GM12878 (cell line): ENCODE measurements at regions not wholly inside any gene's neighbourhood (a gene's known extent, or its start where the extent isn't known, plus 50 kb on each side); places are given as distances from the start of the nearest gene placed in this dataset.

Source experiments
- ATAC-seq: fragments of 200-7000 bp; cut with Tn5 transposase; 3 replicates; pipeline ENCODE4 v1.9.1; 2020; ENCODE audit warnings: mild to moderate bottlenecking, moderate library complexity
- BruUV-seq: library from RNA; stranded (reverse); fragments of 400-500 nt; replicated peaks from 2 replicates; lab custom pipeline; 2021; lab: Mats Ljungman, UMichigan
- CTCF ChIA-PET: fragments of 300-600 bp; sonication (Branson Sonifier 250); formaldehyde crosslinking; extraction: SDS; loops from one replicate; lab custom pipeline; 2021; ENCODE audit warnings: inconsistent platforms; lab: Yijun Ruan, JAX
- POLR2A ChIA-PET: fragments of 350-600 bp; formaldehyde crosslinking; extraction: SDS; loops from one replicate; lab custom pipeline; 2021; ENCODE audit warnings: inconsistent platforms; lab: Charles Lee
- RAD21 ChIA-PET: fragments of 300-600 bp; sonication (Branson Sonifier 250); formaldehyde crosslinking; loops from one replicate; lab custom pipeline; 2023; ENCODE audit warnings: antibody characterized with exemption; ENCODE audit not compliant: unreplicated experiment; lab: Charles Lee
- SMC1A ChIA-PET: fragments of 300-600 bp; sonication (Branson Sonifier 250); formaldehyde crosslinking; loops from one replicate; lab custom pipeline; 2023; ENCODE audit not compliant: unreplicated experiment, uncharacterized antibody; lab: Charles Lee
- DNase-seq: peaks from one replicate; pipeline ENCODE4 v3.0.0-alpha.2; 2011; ENCODE audit warnings: low read depth, low spot score
- FAIRE-seq: peaks from 3 replicates; lab custom pipeline; 2011; peaks lifted over from hg19 to GRCh38; lab: Jason Lieb, UNC
- H2AFZ ChIP-seq: 2 replicates; pipeline ENCODE4 v1.6.0; 2011; ENCODE audit warnings: low read depth, low read length, control low read depth; ENCODE audit not compliant: control insufficient read depth
- H3K27ac ChIP-seq: 2 replicates; pipeline ENCODE4 v1.5.1; 2011; ENCODE audit warnings: control low read depth; ENCODE audit not compliant: control insufficient read depth, insufficient read depth
- H3K27me3 ChIP-seq, 2 experiments: replicated peaks in 1 of 2; 2 replicates each; pipeline versions ENCODE4 v1.6.0 to v1.6.1; 2011; ENCODE audit warnings: low read length in 1 of 2; ENCODE audit not compliant: control insufficient read depth in 2 of 2, insufficient read depth in 2 of 2
- H3K36me3 ChIP-seq, 2 experiments: 2 replicates each; pipeline ENCODE4 v1.5.1; 2011; ENCODE audit warnings: low read length in 1 of 2; ENCODE audit not compliant: control insufficient read depth in 2 of 2, insufficient read depth in 2 of 2
- H3K4me1 ChIP-seq: 2 replicates; pipeline ENCODE4 v1.6.1; 2011; ENCODE audit warnings: mild to moderate bottlenecking, low read length, moderate library complexity, mixed read lengths; ENCODE audit not compliant: control insufficient read depth, insufficient read depth
- H3K4me2 ChIP-seq: 2 replicates; pipeline ENCODE4 v1.6.0; 2011; ENCODE audit warnings: control low read depth; ENCODE audit not compliant: control insufficient read depth, insufficient read depth
- H3K4me3 ChIP-seq: fragments of 200-600 bp; sonication (generic); 2 replicates; pipeline ENCODE4 v1.5.1; 2016
- H3K79me2 ChIP-seq: 2 replicates; pipeline ENCODE4 v1.6.0; 2011; ENCODE audit warnings: low read length; ENCODE audit not compliant: control insufficient read depth, insufficient read depth
- H3K9ac ChIP-seq: 2 replicates; pipeline ENCODE4 v1.8.0; 2011; ENCODE audit warnings: low read length, control low read depth, mixed read lengths; ENCODE audit not compliant: control insufficient read depth, insufficient read depth
- H3K9me3 ChIP-seq: replicated peaks from 3 replicates; pipeline ENCODE4 v1.5.1; 2011; ENCODE audit warnings: mild to moderate bottlenecking, low read length; ENCODE audit not compliant: control insufficient read depth, insufficient read depth
- H4K20me1 ChIP-seq: 2 replicates; pipeline ENCODE4 v1.6.0; 2011; ENCODE audit not compliant: control insufficient read depth, insufficient read depth
- ASH2L ChIP-seq: fragments of 300-600, 200-600 bp; sonication (generic); IDR thresholded peaks from 2 replicates; pipeline ENCODE4 v1.6.1; 2017; ENCODE audit warnings: low read depth, mild to moderate bottlenecking, borderline replicate concordance
- CBX3 ChIP-seq: fragments of 200-600 bp; sonication (generic); IDR thresholded peaks from 2 replicates; pipeline ENCODE4 v1.6.1; 2016; ENCODE audit warnings: low read depth, borderline replicate concordance
- KAT2A ChIP-seq: conservative IDR thresholded peaks from 2 replicates; pipeline ENCODE4 v1.6.1; 2011; ENCODE audit warnings: low read depth, low read length; ENCODE audit not compliant: control insufficient read depth
- NR2C2 ChIP-seq: IDR thresholded peaks from 2 replicates; pipeline ENCODE4 v1.6.1; 2011; ENCODE audit warnings: borderline replicate concordance, low read depth; ENCODE audit not compliant: control insufficient read depth, insufficient read length
- PAX8 ChIP-seq: fragments of 450-650 bp; IDR thresholded peaks from 2 replicates; pipeline ENCODE4 v1.6.1; 2017; ENCODE audit warnings: mild to moderate bottlenecking, moderate library complexity
- POLR2AphosphoS2 ChIP-seq: IDR thresholded peaks from 2 replicates; pipeline ENCODE4 v1.6.1; 2011; ENCODE audit warnings: low read depth, mild to moderate bottlenecking, low read length, improper control_type of control experiment, moderate library complexity
- RUNX3 ChIP-seq: IDR thresholded peaks from 2 replicates; pipeline ENCODE4 v1.6.1; 2012; ENCODE audit warnings: low read length, inconsistent platforms
- SMAD1 ChIP-seq: fragments of 450-650 bp; IDR thresholded peaks from 2 replicates; pipeline ENCODE4 v1.6.1; 2018; ENCODE audit warnings: mild to moderate bottlenecking, low read depth; ENCODE audit not compliant: partially characterized antibody
- YBX1 ChIP-seq: fragments of 450-650 bp; IDR thresholded peaks from 2 replicates; pipeline ENCODE4 v1.6.1; 2016; ENCODE audit warnings: antibody characterized with exemption
- ZNF207 ChIP-seq: fragments of 450-650 bp; IDR thresholded peaks from 2 replicates; pipeline ENCODE4 v1.6.1; 2014; ENCODE audit warnings: antibody characterized with exemption, mild to moderate bottlenecking, borderline replicate concordance
- ZNF274 ChIP-seq: IDR thresholded peaks from one replicate; pipeline ENCODE4 v1.8.0; 2011; ENCODE audit not compliant: insufficient read length, insufficient read depth
- WGBS: methylation state at CpG from one replicate; pipeline ENCODE4 v1.1.6; 2016; ENCODE audit warnings: low lambda C conversion rate; ENCODE audit not compliant: insufficient replicate concordance, insufficient coverage; ENCODE audit errors: missing lambda C conversion rate; 5-methylcytosine and 5-hydroxymethylcytosine counted together
- in situ Hi-C: fragments of 300-500 bp; cut with MboI; formaldehyde crosslinking; loops from 9 replicates; pipeline ENCODE4 v1.14.3; 2018; ENCODE audit warnings: mixed read lengths
- intact Hi-C: fragments of 100-400 bp; cut with micrococcal nuclease; formaldehyde crosslinking; loops from one replicate; pipeline ENCODE4 v1.14.2; 2022; ENCODE audit not compliant: unreplicated experiment
- TF ChIP-seq, protein P1 (sequence below): fragments of 450-650 bp; IDR thresholded peaks from 2 replicates; pipeline ENCODE4 v1.6.1; 2016; ENCODE audit warnings: mild to moderate bottlenecking, moderate library complexity, borderline replicate concordance
- TF ChIP-seq, protein P2 (sequence below): fragments of 150-350 bp; IDR thresholded peaks from 2 replicates; pipeline ENCODE4 v1.6.1; 2016; ENCODE audit warnings: low read depth, low read length

DNA sequence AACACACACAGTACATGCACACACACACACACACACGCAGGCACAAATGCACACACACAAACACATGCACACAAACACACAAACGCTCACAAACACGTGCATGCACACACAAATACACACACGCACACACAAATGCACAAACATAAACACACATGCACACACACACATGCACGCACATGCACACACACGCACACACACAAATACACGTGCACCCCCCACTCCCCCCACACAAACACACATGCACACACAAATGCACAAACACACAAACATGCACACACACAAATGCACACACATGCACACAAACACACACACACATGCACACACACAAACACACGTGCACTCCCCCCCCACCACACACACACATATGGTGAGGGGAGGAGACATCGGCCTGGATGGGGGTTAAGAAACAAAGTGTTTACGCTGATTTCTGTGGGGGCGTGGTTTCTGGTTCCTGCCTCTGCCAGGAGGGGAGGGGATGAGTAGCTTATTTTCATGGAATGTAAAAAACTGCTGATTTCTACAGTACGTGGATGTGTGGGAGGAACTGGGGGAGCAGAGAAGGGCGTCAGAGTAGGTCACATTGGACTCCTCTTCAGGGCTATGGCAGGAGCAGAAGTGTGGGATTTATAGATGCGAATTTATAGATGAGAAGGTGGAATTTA lies 607.2 kb downstream of the QKI start:
- H3K4me1 ChIP-seq = no peaks in the 10 kb centered on the region
- no peak overlapping the region for H3K4me3 ChIP-seq
- TF ChIP-seq POLR2AphosphoS2 (no peak), SMAD1 (no peak), KAT2A (no peak), RUNX3 (no peak), CBX3 (no peak), YBX1 (no peak), NR2C2 (no peak), ASH2L (no peak), ZNF207 (no peak), PAX8 (no peak), ZNF274 (no peak)
- TF ChIP-seq, protein P1, sequence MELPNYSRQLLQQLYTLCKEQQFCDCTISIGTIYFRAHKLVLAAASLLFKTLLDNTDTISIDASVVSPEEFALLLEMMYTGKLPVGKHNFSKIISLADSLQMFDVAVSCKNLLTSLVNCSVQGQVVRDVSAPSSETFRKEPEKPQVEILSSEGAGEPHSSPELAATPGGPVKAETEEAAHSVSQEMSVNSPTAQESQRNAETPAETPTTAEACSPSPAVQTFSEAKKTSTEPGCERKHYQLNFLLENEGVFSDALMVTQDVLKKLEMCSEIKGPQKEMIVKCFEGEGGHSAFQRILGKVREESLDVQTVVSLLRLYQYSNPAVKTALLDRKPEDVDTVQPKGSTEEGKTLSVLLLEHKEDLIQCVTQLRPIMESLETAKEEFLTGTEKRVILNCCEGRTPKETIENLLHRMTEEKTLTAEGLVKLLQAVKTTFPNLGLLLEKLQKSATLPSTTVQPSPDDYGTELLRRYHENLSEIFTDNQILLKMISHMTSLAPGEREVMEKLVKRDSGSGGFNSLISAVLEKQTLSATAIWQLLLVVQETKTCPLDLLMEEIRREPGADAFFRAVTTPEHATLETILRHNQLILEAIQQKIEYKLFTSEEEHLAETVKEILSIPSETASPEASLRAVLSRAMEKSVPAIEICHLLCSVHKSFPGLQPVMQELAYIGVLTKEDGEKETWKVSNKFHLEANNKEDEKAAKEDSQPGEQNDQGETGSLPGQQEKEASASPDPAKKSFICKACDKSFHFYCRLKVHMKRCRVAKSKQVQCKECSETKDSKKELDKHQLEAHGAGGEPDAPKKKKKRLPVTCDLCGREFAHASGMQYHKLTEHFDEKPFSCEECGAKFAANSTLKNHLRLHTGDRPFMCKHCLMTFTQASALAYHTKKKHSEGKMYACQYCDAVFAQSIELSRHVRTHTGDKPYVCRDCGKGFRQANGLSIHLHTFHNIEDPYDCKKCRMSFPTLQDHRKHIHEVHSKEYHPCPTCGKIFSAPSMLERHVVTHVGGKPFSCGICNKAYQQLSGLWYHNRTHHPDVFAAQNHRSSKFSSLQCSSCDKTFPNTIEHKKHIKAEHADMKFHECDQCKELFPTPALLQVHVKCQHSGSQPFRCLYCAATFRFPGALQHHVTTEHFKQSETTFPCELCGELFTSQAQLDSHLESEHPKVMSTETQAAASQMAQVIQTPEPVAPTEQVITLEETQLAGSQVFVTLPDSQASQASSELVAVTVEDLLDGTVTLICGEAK = no peak
- TF ChIP-seq, protein P2, sequence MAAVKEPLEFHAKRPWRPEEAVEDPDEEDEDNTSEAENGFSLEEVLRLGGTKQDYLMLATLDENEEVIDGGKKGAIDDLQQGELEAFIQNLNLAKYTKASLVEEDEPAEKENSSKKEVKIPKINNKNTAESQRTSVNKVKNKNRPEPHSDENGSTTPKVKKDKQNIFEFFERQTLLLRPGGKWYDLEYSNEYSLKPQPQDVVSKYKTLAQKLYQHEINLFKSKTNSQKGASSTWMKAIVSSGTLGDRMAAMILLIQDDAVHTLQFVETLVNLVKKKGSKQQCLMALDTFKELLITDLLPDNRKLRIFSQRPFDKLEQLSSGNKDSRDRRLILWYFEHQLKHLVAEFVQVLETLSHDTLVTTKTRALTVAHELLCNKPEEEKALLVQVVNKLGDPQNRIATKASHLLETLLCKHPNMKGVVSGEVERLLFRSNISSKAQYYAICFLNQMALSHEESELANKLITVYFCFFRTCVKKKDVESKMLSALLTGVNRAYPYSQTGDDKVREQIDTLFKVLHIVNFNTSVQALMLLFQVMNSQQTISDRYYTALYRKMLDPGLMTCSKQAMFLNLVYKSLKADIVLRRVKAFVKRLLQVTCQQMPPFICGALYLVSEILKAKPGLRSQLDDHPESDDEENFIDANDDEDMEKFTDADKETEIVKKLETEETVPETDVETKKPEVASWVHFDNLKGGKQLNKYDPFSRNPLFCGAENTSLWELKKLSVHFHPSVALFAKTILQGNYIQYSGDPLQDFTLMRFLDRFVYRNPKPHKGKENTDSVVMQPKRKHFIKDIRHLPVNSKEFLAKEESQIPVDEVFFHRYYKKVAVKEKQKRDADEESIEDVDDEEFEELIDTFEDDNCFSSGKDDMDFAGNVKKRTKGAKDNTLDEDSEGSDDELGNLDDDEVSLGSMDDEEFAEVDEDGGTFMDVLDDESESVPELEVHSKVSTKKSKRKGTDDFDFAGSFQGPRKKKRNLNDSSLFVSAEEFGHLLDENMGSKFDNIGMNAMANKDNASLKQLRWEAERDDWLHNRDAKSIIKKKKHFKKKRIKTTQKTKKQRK = no peak
- H3K9me3 ChIP-seq = no peaks in the 10 kb centered on the region
- DNase-seq (no peak), FAIRE-seq (no peak), ATAC-seq (no peak)
- no peaks in the 10 kb centered on the region for H3K36me3 ChIP-seq
- no peak overlapping the region for H3K4me2 ChIP-seq
- intact Hi-C loops = no loop called here
- 52% methylated on average over 14 of the region's 14 CpGs for WGBS
- ChIA-PET RAD21 (no interaction called here), CTCF (no interaction called here), POLR2A (no interaction called here), SMC1A (no interaction called here)
- no TSS peak for BruUV-seq
- H3K79me2 ChIP-seq = no peaks in the 10 kb centered on the region
- H3K27ac ChIP-seq = no peak overlapping the region
- H2AFZ ChIP-seq = no peak overlapping the region
- in situ Hi-C loops = no loop called here
- no peaks in the 10 kb centered on the region for H4K20me1 ChIP-seq
- H3K9ac ChIP-seq = no peak overlapping the region
- H3K27me3 ChIP-seq = no peaks in the 10 kb centered on the region
